DND-41 (cell line): ENCODE measurements at regions not wholly inside any gene's neighbourhood (a gene's known extent, or its start where the extent isn't known, plus 50 kb on each side); places are given as distances from the start of the nearest gene placed in this dataset.

ENCODE experiments used
- CTCF ChIP-seq: IDR thresholded peaks from 2 replicates; pipeline ENCODE4 v1.5.1; 2012; ENCODE audit warnings: borderline replicate concordance, low read length, moderate library complexity, mild to moderate bottlenecking; ENCODE audit not compliant: poor library complexity, severe bottlenecking; ENCODE audit errors: extremely low read depth
- EZH2 ChIP-seq: IDR thresholded peaks from 3 replicates; pipeline ENCODE4 v1.6.1; 2012; ENCODE audit warnings: borderline replicate concordance, low read depth, mild to moderate bottlenecking, moderate library complexity, low read length, inconsistent platforms; ENCODE audit not compliant: severe bottlenecking

GRCh38 chr6:97629180-97629579 lies 346.2 kb upstream of the MMS22L start:
- TF ChIP-seq CTCF: no peak
- TF ChIP-seq EZH2: no peak
